Astrocyte (in vitro differentiated cells and primary cell): ENCODE measurements at regions not wholly inside any gene's neighbourhood (a gene's known extent, or its start where the extent isn't known, plus 50 kb on each side); places are given as distances from the start of the nearest gene placed in this dataset.

Experiments used
- DNase-seq: peaks from one replicate; pipeline ENCODE4 v3.0.0-alpha.2; 2010; ENCODE audit warnings: low read depth
- FAIRE-seq: peaks from 2 replicates; lab custom pipeline; 2011; peaks lifted over from hg19 to GRCh38; lab: Jason Lieb, UNC
- H2AFZ ChIP-seq: 2 replicates; pipeline ENCODE4 v1.6.0; 2012; ENCODE audit warnings: low read depth, low read length, inconsistent platforms
- H3K27ac ChIP-seq: 2 replicates; pipeline ENCODE4 v1.5.1; 2011; ENCODE audit warnings: low read depth, low read length, inconsistent platforms
- H3K27me3 ChIP-seq: 2 replicates; pipeline ENCODE4 v1.6.0; 2011; ENCODE audit warnings: low read length, inconsistent platforms; ENCODE audit not compliant: insufficient read depth
- H3K36me3 ChIP-seq: 2 replicates; pipeline ENCODE4 v1.5.1; 2011; ENCODE audit warnings: low read length, inconsistent platforms; ENCODE audit not compliant: insufficient read depth
- H3K4me1 ChIP-seq: 2 replicates; pipeline ENCODE4 v1.5.1; 2011; ENCODE audit warnings: low read length, inconsistent platforms; ENCODE audit not compliant: insufficient read depth
- H3K4me2 ChIP-seq: 2 replicates; pipeline ENCODE4 v1.6.0; 2012; ENCODE audit warnings: low read length, inconsistent platforms
- H3K4me3 ChIP-seq: 2 replicates; pipeline ENCODE4 v1.5.1; 2011; ENCODE audit warnings: low read depth, mild to moderate bottlenecking, low read length, inconsistent platforms; ENCODE audit not compliant: insufficient read depth
- H3K79me2 ChIP-seq: 2 replicates; pipeline ENCODE4 v1.6.0; 2012; ENCODE audit warnings: mild to moderate bottlenecking, low read length, inconsistent platforms; ENCODE audit not compliant: insufficient read depth
- H3K9ac ChIP-seq: 2 replicates; pipeline ENCODE4 v1.6.0; 2012; ENCODE audit warnings: mild to moderate bottlenecking, low read length, inconsistent platforms
- H3K9me3 ChIP-seq: 2 replicates; pipeline ENCODE4 v1.5.1; 2012; ENCODE audit warnings: low read depth, mild to moderate bottlenecking, low read length, inconsistent platforms; ENCODE audit not compliant: insufficient read depth
- H4K20me1 ChIP-seq: 2 replicates; pipeline ENCODE4 v1.6.0; 2012; ENCODE audit warnings: low read length, inconsistent platforms; ENCODE audit not compliant: insufficient read depth
- H3K27ac Mint-ChIP-seq: one replicate; pipeline ENCODE4 v1.8.0; 2021; ENCODE audit warnings: mild to moderate bottlenecking, mixed read lengths; ENCODE audit not compliant: unreplicated experiment
- H3K27me3 Mint-ChIP-seq: one replicate; pipeline ENCODE4 v1.8.0; 2021; ENCODE audit warnings: low read depth, mixed read lengths; ENCODE audit not compliant: unreplicated experiment
- H3K36me3 Mint-ChIP-seq: one replicate; pipeline ENCODE4 v1.8.0; 2021; ENCODE audit warnings: low read depth, mixed read lengths; ENCODE audit not compliant: unreplicated experiment
- H3K4me1 Mint-ChIP-seq: one replicate; pipeline ENCODE4 v1.8.0; 2021; ENCODE audit warnings: low read depth, mixed read lengths; ENCODE audit not compliant: unreplicated experiment
- H3K4me3 Mint-ChIP-seq: one replicate; pipeline ENCODE4 v1.8.0; 2021; ENCODE audit warnings: mild to moderate bottlenecking, moderate library complexity, mixed read lengths; ENCODE audit not compliant: unreplicated experiment
- H3K9me3 Mint-ChIP-seq: one replicate; pipeline ENCODE4 v1.8.0; 2021; ENCODE audit warnings: mild to moderate bottlenecking, mixed read lengths; ENCODE audit not compliant: unreplicated experiment
- CTCF ChIP-seq: IDR thresholded peaks from 2 replicates; pipeline ENCODE4 v1.5.1; 2011; ENCODE audit warnings: low read depth, mild to moderate bottlenecking, inconsistent platforms, low read length, moderate library complexity; ENCODE audit not compliant: insufficient read depth
- EZH2 ChIP-seq: IDR thresholded peaks from 2 replicates; pipeline ENCODE4 v1.6.1; 2012; ENCODE audit warnings: mild to moderate bottlenecking, low read length, inconsistent platforms; ENCODE audit not compliant: insufficient read depth

DNA sequence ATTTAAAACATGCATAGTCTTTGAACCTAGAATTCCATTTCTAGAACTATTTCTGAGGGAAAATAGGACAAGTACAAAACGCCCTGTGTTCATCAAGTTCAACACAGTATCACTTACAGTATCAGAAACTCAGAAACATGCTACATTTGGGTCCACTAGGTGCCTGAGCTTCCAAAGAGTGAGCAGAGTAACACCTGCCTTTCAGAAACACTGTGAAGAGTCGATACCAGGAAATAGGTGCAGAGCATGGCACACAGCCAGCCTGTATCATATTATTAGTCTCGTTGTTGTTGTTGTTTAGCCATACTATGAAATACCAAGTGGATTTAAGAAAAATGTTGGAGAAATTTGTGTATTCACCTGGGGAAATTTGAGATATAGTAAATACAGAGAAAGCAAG lies 392.1 kb upstream of the MGMT start:
- H3K4me2 ChIP-seq, result no peak overlapping the region
- peaks cover 2% of the 10 kb centered on the region for H3K9me3 Mint-ChIP-seq
- no peak for DNase-seq
- no peaks in the 10 kb centered on the region for H3K79me2 ChIP-seq
- H4K20me1 ChIP-seq, result no peaks in the 10 kb centered on the region
- no peaks in the 10 kb centered on the region for H3K27me3 ChIP-seq
- FAIRE-seq, result no peak
- TF ChIP-seq CTCF (no peak), EZH2 (no peak)
- no peak overlapping the region for H3K27ac Mint-ChIP-seq
- H3K36me3 Mint-ChIP-seq, result no peaks in the 10 kb centered on the region
- no peaks in the 10 kb centered on the region for H3K4me1 Mint-ChIP-seq
- H3K27me3 Mint-ChIP-seq, result no peaks in the 10 kb centered on the region
- no peaks in the 10 kb centered on the region for H3K36me3 ChIP-seq
- no peak overlapping the region for H3K4me3 ChIP-seq
- no peak overlapping the region for H2AFZ ChIP-seq
- H3K4me3 Mint-ChIP-seq, result no peak overlapping the region
- peaks cover 7% of the 10 kb centered on the region for H3K9me3 ChIP-seq
- no peak overlapping the region for H3K9ac ChIP-seq
- H3K4me1 ChIP-seq, result no peaks in the 10 kb centered on the region
- no peak overlapping the region for H3K27ac ChIP-seq

DNA sequence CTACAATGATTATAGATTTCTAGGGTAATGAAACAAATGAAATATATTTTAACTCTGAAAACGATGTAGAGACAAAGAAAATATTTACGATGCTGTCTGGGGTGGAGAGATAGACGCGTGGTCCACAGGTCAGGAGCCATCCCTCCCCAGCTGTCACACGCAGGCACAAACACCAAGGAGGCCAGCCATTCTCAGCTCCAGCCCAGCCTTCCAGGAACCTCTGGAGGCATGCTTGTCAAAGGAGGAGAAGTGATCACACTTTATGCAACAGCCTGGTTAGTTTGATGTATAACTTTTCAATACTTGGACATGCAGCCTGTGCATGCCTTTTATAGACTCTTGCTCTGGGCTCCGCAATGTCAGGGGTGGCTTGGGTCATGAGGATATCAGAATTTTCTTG lies 391.5 kb upstream of the MGMT start:
- Histone ChIP-seq H3K27ac (no peak overlapping the region), H3K79me2 (no peaks in the 10 kb centered on the region), H3K9ac (no peak overlapping the region), H3K36me3 (no peaks in the 10 kb centered on the region), H3K27me3 (no peaks in the 10 kb centered on the region), H3K4me1 (no peaks in the 10 kb centered on the region), H3K4me3 (no peak overlapping the region), H4K20me1 (no peaks in the 10 kb centered on the region), H2AFZ (no peak overlapping the region), H3K9me3 (peaks cover 7% of the 10 kb centered on the region), H3K4me2 (no peak overlapping the region)
- TF ChIP-seq EZH2 (no peak), CTCF (no peak)
- no peaks in the 10 kb centered on the region for H3K36me3 Mint-ChIP-seq
- H3K9me3 Mint-ChIP-seq, result peaks cover 2% of the 10 kb centered on the region
- no peaks in the 10 kb centered on the region for H3K4me1 Mint-ChIP-seq
- H3K27ac Mint-ChIP-seq, result no peak overlapping the region
- no peaks in the 10 kb centered on the region for H3K27me3 Mint-ChIP-seq
- FAIRE-seq (no peak), DNase-seq (no peak)
- H3K4me3 Mint-ChIP-seq, result no peak overlapping the region

- TF ChIP-seq CTCF (no peak), EZH2 (no peak)
- Mint-ChIP-seq H3K9me3 (no peaks in the 10 kb centered on the region), H3K4me1 (no peaks in the 10 kb centered on the region), H3K36me3 (no peaks in the 10 kb centered on the region), H3K27me3 (no peaks in the 10 kb centered on the region), H3K27ac (no peak overlapping the region), H3K4me3 (no peak overlapping the region)
- H3K27me3 ChIP-seq, result no peaks in the 10 kb centered on the region
- FAIRE-seq (no peak), DNase-seq (no peak)
- H3K9me3 ChIP-seq, result peaks cover 7% of the 10 kb centered on the region
- H3K4me3 ChIP-seq, result no peak overlapping the region
- H2AFZ ChIP-seq, result no peak overlapping the region
- no peak overlapping the region for H3K27ac ChIP-seq
- H3K36me3 ChIP-seq, result no peaks in the 10 kb centered on the region
- no peaks in the 10 kb centered on the region for H3K4me1 ChIP-seq
- H3K9ac ChIP-seq, result no peak overlapping the region
- H3K4me2 ChIP-seq, result no peak overlapping the region
- H3K79me2 ChIP-seq, result no peaks in the 10 kb centered on the region
- H4K20me1 ChIP-seq, result no peaks in the 10 kb centered on the region
Observed at GRCh38 chr10:129075927-129076326, 391.1 kb upstream of the MGMT start.
